SK-N-SH treated with all-trans-retinoic acid at 6 μM for 48 hours (cell line): ENCODE measurements at regions not wholly inside any gene's neighbourhood (a gene's known extent, or its start where the extent isn't known, plus 50 kb on each side); places are given as distances from the start of the nearest gene placed in this dataset.

Experiments
- ARNTL ChIP-seq: fragments of 450-650 bp; formaldehyde crosslinking; IDR thresholded peaks from 2 replicates; pipeline ENCODE4 v1.5.0; 2020; ENCODE audit warnings: low read depth, mild to moderate bottlenecking, moderate library complexity, borderline replicate concordance
- BACH2 ChIP-seq: fragments of 250-450 bp; sonication (Bioruptor Pico); IDR thresholded peaks from 2 replicates; pipeline ENCODE4 v1.9.0; 2021; ENCODE audit warnings: mild to moderate bottlenecking, borderline replicate concordance
- CREB5 ChIP-seq: fragments of 250-450 bp; sonication (Bioruptor Pico); IDR thresholded peaks from 2 replicates; pipeline ENCODE4 v1.5.1; 2020; ENCODE audit warnings: low read depth, mild to moderate bottlenecking, moderate library complexity
- CSRNP3 ChIP-seq: fragments of 250-450 bp; sonication (Bioruptor Pico); IDR thresholded peaks from 2 replicates; pipeline ENCODE4 v1.5.1; 2021; ENCODE audit warnings: mild to moderate bottlenecking, moderate library complexity
- PATZ1 ChIP-seq: fragments of 250-450 bp; sonication (Bioruptor Pico); IDR thresholded peaks from 2 replicates; pipeline ENCODE4 v1.8.0; 2020; ENCODE audit warnings: mild to moderate bottlenecking, moderate library complexity, borderline replicate concordance
- POU6F1 ChIP-seq: fragments of 250-450 bp; sonication (Bioruptor Pico); IDR thresholded peaks from 2 replicates; pipeline ENCODE4 v1.8.0; 2021; ENCODE audit warnings: low read depth, mild to moderate bottlenecking, moderate library complexity, borderline replicate concordance
- PPARA ChIP-seq: fragments of 250-450 bp; sonication (Bioruptor Pico); IDR thresholded peaks from 2 replicates; pipeline ENCODE4 v1.5.0; 2020; ENCODE audit warnings: mild to moderate bottlenecking, borderline replicate concordance
- RARB ChIP-seq: fragments of 250-450 bp; sonication (Bioruptor Pico); IDR thresholded peaks from 2 replicates; pipeline ENCODE4 v1.8.0; 2021; ENCODE audit warnings: mild to moderate bottlenecking, moderate library complexity
- TOX ChIP-seq: fragments of 250-450 bp; sonication (Bioruptor Pico); IDR thresholded peaks from 2 replicates; pipeline ENCODE4 v1.8.0; 2021; ENCODE audit warnings: mild to moderate bottlenecking, moderate library complexity, borderline replicate concordance
- TSHZ2 ChIP-seq: fragments of 250-450 bp; sonication (Bioruptor Pico); IDR thresholded peaks from 2 replicates; pipeline ENCODE4 v1.5.0; 2020; ENCODE audit warnings: mild to moderate bottlenecking, moderate library complexity
- ZFP3 ChIP-seq: fragments of 250-450 bp; sonication (Bioruptor Pico); IDR thresholded peaks from 2 replicates; pipeline ENCODE4 v1.5.0; 2020; ENCODE audit warnings: mild to moderate bottlenecking, moderate library complexity
- ZFP30 ChIP-seq: fragments of 450-650 bp; formaldehyde crosslinking; IDR thresholded peaks from 2 replicates; pipeline ENCODE4 v1.5.0; 2022; ENCODE audit warnings: mild to moderate bottlenecking, moderate library complexity
- ZNF565 ChIP-seq: fragments of 450-650 bp; formaldehyde crosslinking; conservative IDR thresholded peaks from 2 replicates; pipeline ENCODE4 v1.5.0; 2020; ENCODE audit warnings: low read depth, mild to moderate bottlenecking, moderate library complexity
- ZNF8 ChIP-seq: fragments of 450-650 bp; formaldehyde crosslinking; IDR thresholded peaks from 2 replicates; pipeline ENCODE4 v1.5.0; 2020; ENCODE audit warnings: mild to moderate bottlenecking, moderate library complexity

GRCh38 chr7:50954245-50954644 lies 171.5 kb upstream of the GRB10 start:
- no peak for TF ChIP-seq ZFP30 (CRISPR knock-in tag)
- TF ChIP-seq RARB (CRISPR knock-in tag), result no peak
- no peak for TF ChIP-seq CSRNP3 (CRISPR knock-in tag)
- no peak for TF ChIP-seq PATZ1 (CRISPR knock-in tag)
- no peak for TF ChIP-seq BACH2 (CRISPR knock-in tag)
- TF ChIP-seq ZNF565 (CRISPR knock-in tag), result no peak
- no peak for TF ChIP-seq ARNTL (CRISPR knock-in tag)
- TF ChIP-seq CREB5, result no peak
- TF ChIP-seq TOX (CRISPR knock-in tag), result no peak
- no peak for TF ChIP-seq TSHZ2 (CRISPR knock-in tag)
- no peak for TF ChIP-seq POU6F1 (CRISPR knock-in tag)
- no peak for TF ChIP-seq ZFP3 (CRISPR knock-in tag)
- TF ChIP-seq PPARA, result no peak
- TF ChIP-seq ZNF8, result no peak
